ENCODE measurements at regions not wholly inside any gene's neighbourhood (a gene's known extent, or its start where the extent isn't known, plus 50 kb on each side); places are given as distances from the start of the nearest gene placed in this dataset.

GRCh38 chr12:46958053-46958452 lies 121.4 kb upstream of the PCED1B start:
- H3K27me3 ChIP-seq (replicated peaks; ENCODE audit: control insufficient read depth, insufficient read depth, low read length), result no peaks in the 10 kb centered on the region
- intact Hi-C loops (cut with micrococcal nuclease; ENCODE audit: unreplicated experiment), result no loop called here
- TF ChIP-seq, protein P1, sequence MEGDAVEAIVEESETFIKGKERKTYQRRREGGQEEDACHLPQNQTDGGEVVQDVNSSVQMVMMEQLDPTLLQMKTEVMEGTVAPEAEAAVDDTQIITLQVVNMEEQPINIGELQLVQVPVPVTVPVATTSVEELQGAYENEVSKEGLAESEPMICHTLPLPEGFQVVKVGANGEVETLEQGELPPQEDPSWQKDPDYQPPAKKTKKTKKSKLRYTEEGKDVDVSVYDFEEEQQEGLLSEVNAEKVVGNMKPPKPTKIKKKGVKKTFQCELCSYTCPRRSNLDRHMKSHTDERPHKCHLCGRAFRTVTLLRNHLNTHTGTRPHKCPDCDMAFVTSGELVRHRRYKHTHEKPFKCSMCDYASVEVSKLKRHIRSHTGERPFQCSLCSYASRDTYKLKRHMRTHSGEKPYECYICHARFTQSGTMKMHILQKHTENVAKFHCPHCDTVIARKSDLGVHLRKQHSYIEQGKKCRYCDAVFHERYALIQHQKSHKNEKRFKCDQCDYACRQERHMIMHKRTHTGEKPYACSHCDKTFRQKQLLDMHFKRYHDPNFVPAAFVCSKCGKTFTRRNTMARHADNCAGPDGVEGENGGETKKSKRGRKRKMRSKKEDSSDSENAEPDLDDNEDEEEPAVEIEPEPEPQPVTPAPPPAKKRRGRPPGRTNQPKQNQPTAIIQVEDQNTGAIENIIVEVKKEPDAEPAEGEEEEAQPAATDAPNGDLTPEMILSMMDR (IDR thresholded peaks at IDR 0.05; ENCODE audit: insufficient read depth in 1 of 2, low read depth in 1 of 2, low read length in 1 of 2, severe bottlenecking in 1 of 2, unreplicated experiment in 1 of 2), result no peak
- no TSS peak for BruUV-seq (replicated peaks)
- no peak for DNase-seq
- H3K9me3 ChIP-seq, result no peaks in the 10 kb centered on the region
- H3K4me1 ChIP-seq, result peaks cover 8% of the 10 kb centered on the region
- no peak overlapping the region for H3K27ac Mint-ChIP-seq (ENCODE audit: unreplicated experiment)
- ChIA-PET CTCF (no interaction called here), POLR2A (no interaction called here)
- no peaks in the 10 kb centered on the region for H3K9me3 Mint-ChIP-seq (ENCODE audit: unreplicated experiment)
- no peaks in the 10 kb centered on the region for H3K36me3 Mint-ChIP-seq (ENCODE audit: insufficient read depth, unreplicated experiment)
- H3K4me3 Mint-ChIP-seq (ENCODE audit: unreplicated experiment), result no peak overlapping the region
- H3K4me1 Mint-ChIP-seq (ENCODE audit: low read depth, unreplicated experiment), result peaks cover 6% of the 10 kb centered on the region
- no peaks in the 10 kb centered on the region for H3K27me3 Mint-ChIP-seq (ENCODE audit: insufficient read depth, unreplicated experiment)
- H3K4me3 ChIP-seq (ENCODE audit: low read depth, low read length), result no peak overlapping the region
- no peaks in the 10 kb centered on the region for H3K36me3 ChIP-seq (ENCODE audit: control insufficient read depth, insufficient read depth, low read length)

GRCh38 chr12:46958599-46959290 lies 120.7 kb upstream of the PCED1B start:
- no peak for DNase-seq
- TF ChIP-seq, protein P1 (IDR thresholded peaks at IDR 0.05; ENCODE audit: insufficient read depth in 1 of 2, low read depth in 1 of 2, low read length in 1 of 2, severe bottlenecking in 1 of 2, unreplicated experiment in 1 of 2), result no peak
- ChIA-PET POLR2A (no interaction called here), CTCF (no interaction called here)
- Mint-ChIP-seq H3K4me3 (ENCODE audit: unreplicated experiment) (no peak overlapping the region), H3K27me3 (ENCODE audit: insufficient read depth, unreplicated experiment) (no peaks in the 10 kb centered on the region), H3K4me1 (ENCODE audit: low read depth, unreplicated experiment) (peaks cover 6% of the 10 kb centered on the region), H3K27ac (ENCODE audit: unreplicated experiment) (no peak overlapping the region), H3K36me3 (ENCODE audit: insufficient read depth, unreplicated experiment) (no peaks in the 10 kb centered on the region), H3K9me3 (ENCODE audit: unreplicated experiment) (no peaks in the 10 kb centered on the region)
- H3K27me3 ChIP-seq (replicated peaks; ENCODE audit: control insufficient read depth, insufficient read depth, low read length), result no peaks in the 10 kb centered on the region
- BruUV-seq (replicated peaks), result no TSS peak
- intact Hi-C loops (cut with micrococcal nuclease; ENCODE audit: unreplicated experiment), result no loop called here
- no peaks in the 10 kb centered on the region for H3K9me3 ChIP-seq
- no peaks in the 10 kb centered on the region for H3K36me3 ChIP-seq (ENCODE audit: control insufficient read depth, insufficient read depth, low read length)
- H3K4me3 ChIP-seq (ENCODE audit: low read depth, low read length), result no peak overlapping the region
- peaks cover 15% of the 10 kb centered on the region for H3K4me1 ChIP-seq

DNA sequence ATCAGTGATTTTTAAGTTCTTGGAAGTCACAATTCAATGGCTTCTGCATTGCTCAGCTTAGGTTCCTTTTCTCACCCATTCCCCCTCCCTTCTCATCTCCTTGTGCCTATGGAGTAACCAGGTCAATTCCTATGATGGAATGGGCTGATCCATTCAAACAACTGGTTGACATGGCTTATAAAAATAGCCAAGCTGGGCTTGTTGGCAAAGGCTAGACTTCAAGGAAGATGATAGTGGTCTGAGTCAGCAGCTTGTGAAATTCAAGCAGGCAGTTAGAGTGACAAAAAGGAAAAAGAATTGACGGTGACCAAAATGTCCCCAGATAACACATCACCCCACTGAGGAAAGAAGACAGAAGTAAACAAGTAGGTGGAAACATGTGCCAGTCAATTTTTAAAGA lies 119.9 kb upstream of the PCED1B start:
- DNase-seq, result no peak
- no TSS peak for BruUV-seq (replicated peaks)
- H3K36me3 Mint-ChIP-seq (ENCODE audit: insufficient read depth, unreplicated experiment), result no peaks in the 10 kb centered on the region
- Histone ChIP-seq H3K9me3 (no peaks in the 10 kb centered on the region), H3K4me3 (ENCODE audit: low read depth, low read length) (no peak overlapping the region), H3K36me3 (ENCODE audit: control insufficient read depth, insufficient read depth, low read length) (no peaks in the 10 kb centered on the region), H3K4me1 (peaks cover 23% of the 10 kb centered on the region), H3K27me3 (replicated peaks; ENCODE audit: control insufficient read depth, insufficient read depth, low read length) (no peaks in the 10 kb centered on the region)
- TF ChIP-seq, protein P1 (IDR thresholded peaks at IDR 0.05; ENCODE audit: insufficient read depth in 1 of 2, low read depth in 1 of 2, low read length in 1 of 2, severe bottlenecking in 1 of 2, unreplicated experiment in 1 of 2), result no peak
- ChIA-PET CTCF (no interaction called here), POLR2A (no interaction called here)
- no peaks in the 10 kb centered on the region for H3K27me3 Mint-ChIP-seq (ENCODE audit: insufficient read depth, unreplicated experiment)
- no peak overlapping the region for H3K4me3 Mint-ChIP-seq (ENCODE audit: unreplicated experiment)
- peaks cover 10% of the 10 kb centered on the region for H3K4me1 Mint-ChIP-seq (ENCODE audit: low read depth, unreplicated experiment)
- no peak overlapping the region for H3K27ac Mint-ChIP-seq (ENCODE audit: unreplicated experiment)
- no peaks in the 10 kb centered on the region for H3K9me3 Mint-ChIP-seq (ENCODE audit: unreplicated experiment)
- intact Hi-C loops (cut with micrococcal nuclease; ENCODE audit: unreplicated experiment), result no loop called here

All from Caco-2 (cell line).